ENCODE measurements at regions not wholly inside any gene's neighbourhood (a gene's known extent, or its start where the extent isn't known, plus 50 kb on each side); places are given as distances from the start of the nearest gene placed in this dataset.
"Not testable (repeated sequence)": the region's sequence is repeated elsewhere in the genome, so short reads cannot be mapped to it uniquely, and the experiment has no call there.

DNA sequence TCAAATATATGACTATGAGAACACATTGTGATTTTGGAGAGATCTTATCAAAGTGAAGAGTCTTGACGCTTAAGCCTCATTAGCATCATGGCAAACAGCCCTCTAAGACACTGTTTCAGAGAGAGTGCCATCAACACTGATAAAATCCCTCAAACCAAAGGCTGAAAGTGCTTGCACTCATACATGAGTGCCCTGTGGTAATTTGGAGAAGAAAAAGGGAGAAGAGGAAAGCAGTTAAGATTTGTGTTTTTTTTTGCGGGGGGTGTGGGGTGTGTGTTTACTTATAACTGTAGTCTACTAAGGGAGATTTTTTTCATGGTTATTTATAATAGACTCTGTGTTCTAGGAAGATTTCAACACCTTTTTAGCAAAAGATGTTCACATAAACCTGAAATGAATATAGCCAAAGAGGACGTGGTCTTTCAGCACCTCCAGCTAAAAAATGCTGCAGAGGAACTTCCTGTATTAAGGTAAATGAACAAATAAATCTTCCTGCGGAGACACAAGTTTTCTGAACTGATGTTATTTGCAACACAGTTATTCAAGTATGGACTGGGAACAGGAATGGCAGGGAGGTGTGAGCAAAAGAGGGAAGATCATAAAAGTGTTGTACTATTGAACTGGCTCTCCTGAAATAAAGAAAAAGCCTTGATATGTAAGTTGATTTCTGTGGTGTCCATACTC lies 81.9 kb upstream of the TGFBR2 start:
- Mint-ChIP-seq H3K9me3 (peaks cover 2% of the 10 kb centered on the region), H3K4me3 (no peak overlapping the region), H3K4me1 (peaks cover 16% of the 10 kb centered on the region), H3K27ac (no peak overlapping the region), H3K36me3 (ENCODE audit: low read depth) (no peaks in the 10 kb centered on the region), H3K27me3 (peaks cover 2% of the 10 kb centered on the region)
- ChIA-PET CTCF (no interaction called here), POLR2A (no interaction called here)
- DNase-seq, result no peak

GRCh38 chr3:30526031-30526430 lies 80.4 kb upstream of the TGFBR2 start:
- CTCF ChIA-PET, result no interaction called here
- Mint-ChIP-seq H3K27me3 (peaks cover 2% of the 10 kb centered on the region), H3K9me3 (peaks cover 2% of the 10 kb centered on the region), H3K4me3 (no peak overlapping the region), H3K36me3 (ENCODE audit: low read depth) (no peaks in the 10 kb centered on the region), H3K4me1 (peaks cover 16% of the 10 kb centered on the region), H3K27ac (no peak overlapping the region)
- POLR2A ChIA-PET, result no interaction called here
- DNase-seq, result no peak

DNA sequence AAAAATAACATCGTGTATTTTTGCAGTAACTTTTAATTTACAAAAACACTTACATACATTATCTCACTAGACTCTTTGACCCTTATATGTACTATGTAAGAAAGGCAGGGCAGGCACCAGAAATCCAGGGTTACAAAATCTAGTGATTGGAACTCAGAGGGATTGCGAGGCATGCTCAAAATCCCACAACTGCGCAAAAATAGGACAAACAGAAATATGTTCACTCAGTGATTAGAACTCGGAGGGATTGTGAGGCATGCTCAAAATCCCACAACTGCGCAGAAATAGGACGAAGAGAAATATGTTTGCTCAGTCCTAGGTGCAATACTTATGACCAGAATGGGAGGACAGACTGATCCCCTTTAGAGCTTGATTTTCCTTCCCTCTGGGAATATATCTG lies 79.2 kb upstream of the TGFBR2 start:
- no peak for DNase-seq
- H3K36me3 Mint-ChIP-seq (ENCODE audit: low read depth), result no peaks in the 10 kb centered on the region
- peaks cover 2% of the 10 kb centered on the region for H3K9me3 Mint-ChIP-seq
- POLR2A ChIA-PET, result no interaction called here
- CTCF ChIA-PET, result no interaction called here
- peaks cover 16% of the 10 kb centered on the region for H3K4me1 Mint-ChIP-seq
- peaks cover 2% of the 10 kb centered on the region for H3K27me3 Mint-ChIP-seq
- H3K4me3 Mint-ChIP-seq, result no peak overlapping the region
- H3K27ac Mint-ChIP-seq, result no peak overlapping the region

GRCh38 chr3:30527720-30528119 lies 78.7 kb upstream of the TGFBR2 start:
- POLR2A ChIA-PET, result no interaction called here
- no peak overlapping the region for H3K4me3 Mint-ChIP-seq
- H3K27ac Mint-ChIP-seq, result no peak overlapping the region
- H3K4me1 Mint-ChIP-seq, result peaks cover 16% of the 10 kb centered on the region
- no peaks in the 10 kb centered on the region for H3K36me3 Mint-ChIP-seq (ENCODE audit: low read depth)
- DNase-seq, result no peak
- H3K9me3 Mint-ChIP-seq, result peaks cover 2% of the 10 kb centered on the region
- CTCF ChIA-PET, result no interaction called here
- H3K27me3 Mint-ChIP-seq, result peaks cover 2% of the 10 kb centered on the region

DNA sequence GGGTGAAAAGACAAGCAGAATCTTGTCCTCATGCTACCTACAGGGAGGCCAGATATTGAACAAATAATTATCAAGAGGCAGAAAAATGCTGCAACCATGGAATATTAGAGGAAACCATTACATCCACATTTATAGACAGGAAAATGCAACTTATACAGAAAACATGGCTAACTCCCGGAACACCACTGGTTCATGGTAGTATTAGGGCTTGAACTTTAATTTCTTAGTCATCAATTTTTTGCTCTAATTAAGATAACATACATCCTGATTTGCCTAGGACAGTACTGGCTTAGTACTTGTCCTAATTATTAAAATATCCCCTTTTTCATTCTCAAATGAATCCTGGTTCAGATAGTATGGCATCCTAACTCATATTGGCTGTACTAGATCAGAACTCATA lies 76.3 kb upstream of the TGFBR2 start:
- H3K27me3 Mint-ChIP-seq, result peaks cover 2% of the 10 kb centered on the region
- peaks cover 1% of the 10 kb centered on the region for H3K4me1 Mint-ChIP-seq
- DNase-seq, result no peak
- H3K4me3 Mint-ChIP-seq, result no peak overlapping the region
- H3K9me3 Mint-ChIP-seq, result peaks cover 2% of the 10 kb centered on the region
- no peak overlapping the region for H3K27ac Mint-ChIP-seq
- POLR2A ChIA-PET, result no interaction called here
- CTCF ChIA-PET, result no interaction called here
- no peaks in the 10 kb centered on the region for H3K36me3 Mint-ChIP-seq (ENCODE audit: low read depth)

- no peaks in the 10 kb centered on the region for H3K36me3 Mint-ChIP-seq (ENCODE audit: low read depth)
- H3K9me3 Mint-ChIP-seq, result peaks cover 2% of the 10 kb centered on the region
- H3K27ac Mint-ChIP-seq, result no peak overlapping the region
- peaks cover 2% of the 10 kb centered on the region for H3K27me3 Mint-ChIP-seq
- DNase-seq, result no peak
- peaks cover under 1% of the 10 kb centered on the region for H3K4me1 Mint-ChIP-seq
- no peak overlapping the region for H3K4me3 Mint-ChIP-seq
- ChIA-PET CTCF (interaction anchor here (0.6 kb wide), 1 partner anchor 120 kb away, joined by 6 read pairs; no protein-coding TSS in a partner anchor), POLR2A (no interaction called here)
Measured at GRCh38 chr3:30531017-30531570, 75.3 kb upstream of the TGFBR2 start.

DNA sequence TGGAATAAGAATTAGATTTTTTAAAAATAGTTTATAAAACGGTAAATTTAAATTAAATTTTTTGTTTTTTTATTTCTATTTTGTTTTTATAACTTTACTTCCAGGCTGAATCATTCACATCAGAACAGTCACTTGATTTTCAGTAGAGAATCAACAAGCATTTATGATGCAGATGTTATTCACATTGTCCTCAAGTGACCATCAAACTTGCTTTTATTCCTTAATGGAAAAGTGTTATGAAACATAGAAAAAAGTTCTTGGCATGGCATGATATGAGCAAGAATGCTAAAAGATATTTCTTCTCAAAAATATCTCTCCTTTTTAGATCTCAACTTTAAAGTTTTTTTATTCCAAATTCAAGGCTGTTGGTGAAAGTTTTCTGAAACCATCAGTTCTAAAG lies 70.9 kb upstream of the TGFBR2 start:
- no peaks in the 10 kb centered on the region for H3K27me3 Mint-ChIP-seq
- no peak overlapping the region for H3K4me3 Mint-ChIP-seq
- no peaks in the 10 kb centered on the region for H3K9me3 Mint-ChIP-seq
- H3K4me1 Mint-ChIP-seq, result no peaks in the 10 kb centered on the region
- CTCF ChIA-PET, result no interaction called here
- no peaks in the 10 kb centered on the region for H3K36me3 Mint-ChIP-seq (ENCODE audit: low read depth)
- no peak overlapping the region for H3K27ac Mint-ChIP-seq
- POLR2A ChIA-PET, result no interaction called here
- DNase-seq, result no peak

- ChIA-PET CTCF (no interaction called here), POLR2A (no interaction called here)
- H3K27me3 Mint-ChIP-seq, result no peaks in the 10 kb centered on the region
- H3K36me3 Mint-ChIP-seq (ENCODE audit: low read depth), result no peaks in the 10 kb centered on the region
- no peaks in the 10 kb centered on the region for H3K9me3 Mint-ChIP-seq
- H3K4me3 Mint-ChIP-seq, result no peak overlapping the region
- no peak overlapping the region for H3K27ac Mint-ChIP-seq
- DNase-seq, result no peak
- H3K4me1 Mint-ChIP-seq, result no peaks in the 10 kb centered on the region
Measured at GRCh38 chr3:30538791-30539190, 67.6 kb upstream of the TGFBR2 start.

DNA sequence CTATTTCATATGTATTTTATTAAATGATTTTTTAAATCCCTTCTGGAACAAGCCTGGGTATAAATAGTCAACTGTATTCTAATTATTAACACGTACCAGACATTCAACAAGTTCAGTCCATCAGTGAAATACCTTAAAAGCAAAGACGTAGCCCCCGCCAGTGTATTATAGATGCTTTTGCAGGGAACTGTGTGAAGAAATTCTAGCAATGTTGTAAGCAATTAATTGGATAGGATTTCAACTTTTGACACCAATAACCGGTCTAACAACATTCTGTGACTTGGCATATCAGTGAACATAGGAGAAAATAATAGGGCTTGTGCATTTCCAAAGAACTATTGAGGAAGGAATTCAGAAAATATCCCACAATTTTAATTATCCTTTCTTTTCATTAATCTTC lies 67.2 kb upstream of the TGFBR2 start:
- Mint-ChIP-seq H3K9me3 (no peaks in the 10 kb centered on the region), H3K4me1 (no peaks in the 10 kb centered on the region), H3K4me3 (no peak overlapping the region), H3K27me3 (no peaks in the 10 kb centered on the region), H3K27ac (no peak overlapping the region), H3K36me3 (ENCODE audit: low read depth) (no peaks in the 10 kb centered on the region)
- ChIA-PET CTCF (no interaction called here), POLR2A (no interaction called here)
- DNase-seq, result no peak

- no peak overlapping the region for H3K4me3 Mint-ChIP-seq
- no peaks in the 10 kb centered on the region for H3K27me3 Mint-ChIP-seq
- DNase-seq, result no peak
- no peaks in the 10 kb centered on the region for H3K9me3 Mint-ChIP-seq
- CTCF ChIA-PET, result no interaction called here
- POLR2A ChIA-PET, result no interaction called here
- no peaks in the 10 kb centered on the region for H3K4me1 Mint-ChIP-seq
- H3K27ac Mint-ChIP-seq, result no peak overlapping the region
- no peaks in the 10 kb centered on the region for H3K36me3 Mint-ChIP-seq (ENCODE audit: low read depth)
Measured at GRCh38 chr3:30539772-30540171, 66.6 kb upstream of the TGFBR2 start.

DNA sequence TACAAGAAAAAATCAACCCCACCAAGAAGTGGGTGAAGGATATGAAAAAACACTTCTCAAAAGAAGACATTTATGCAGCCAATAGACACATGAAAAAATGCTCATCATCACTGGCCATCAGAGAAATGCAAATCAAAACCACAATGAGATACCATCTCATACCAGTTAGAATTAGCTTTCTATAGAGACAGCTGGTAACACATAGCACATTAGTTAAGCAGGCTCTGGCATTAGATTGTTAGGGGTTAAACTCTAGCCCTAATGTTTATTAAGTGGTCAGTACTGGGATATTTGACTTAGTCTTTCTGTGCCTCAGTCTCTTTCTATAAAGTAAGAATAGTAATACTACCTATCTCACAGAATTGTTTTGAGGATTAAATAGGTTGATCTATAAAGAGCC lies 65.2 kb upstream of the TGFBR2 start:
- CTCF ChIA-PET; DNase-seq; H3K9me3 Mint-ChIP-seq; H3K4me3 Mint-ChIP-seq; H3K27me3 Mint-ChIP-seq; H3K36me3 Mint-ChIP-seq (ENCODE audit: low read depth); H3K27ac Mint-ChIP-seq; POLR2A ChIA-PET; H3K4me1 Mint-ChIP-seq: not testable (repeated sequence)

DNA sequence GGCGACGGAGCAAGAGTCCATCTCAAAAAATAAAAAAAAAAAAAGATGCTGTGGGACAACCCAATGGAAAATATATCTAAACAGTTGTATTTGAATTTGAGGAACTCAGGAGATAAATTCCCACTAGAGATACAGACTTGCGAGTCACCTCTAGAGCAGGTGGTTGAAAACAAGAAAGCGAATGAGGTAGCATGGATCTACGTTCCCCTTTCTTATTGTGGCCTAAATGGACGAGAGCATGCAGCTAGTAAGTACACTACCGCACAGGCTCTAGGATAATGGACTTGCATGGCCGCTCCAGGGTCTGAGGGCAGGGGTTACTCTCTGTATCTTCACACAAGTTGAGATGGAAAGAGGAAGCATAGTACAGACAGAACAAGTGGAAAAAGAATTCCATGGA lies 63.5 kb upstream of the TGFBR2 start:
- H3K27ac Mint-ChIP-seq, result no peak overlapping the region
- H3K36me3 Mint-ChIP-seq (ENCODE audit: low read depth), result no peaks in the 10 kb centered on the region
- no peak overlapping the region for H3K4me3 Mint-ChIP-seq
- DNase-seq, result no peak
- H3K27me3 Mint-ChIP-seq, result no peaks in the 10 kb centered on the region
- H3K9me3 Mint-ChIP-seq, result no peaks in the 10 kb centered on the region
- ChIA-PET CTCF (no interaction called here), POLR2A (no interaction called here)
- no peaks in the 10 kb centered on the region for H3K4me1 Mint-ChIP-seq

GRCh38 chr3:30544812-30545211 lies 61.6 kb upstream of the TGFBR2 start:
- Mint-ChIP-seq H3K27me3 (no peaks in the 10 kb centered on the region), H3K27ac (no peak overlapping the region), H3K36me3 (ENCODE audit: low read depth) (no peaks in the 10 kb centered on the region), H3K4me1 (no peaks in the 10 kb centered on the region), H3K9me3 (peaks cover 2% of the 10 kb centered on the region), H3K4me3 (no peak overlapping the region)
- ChIA-PET CTCF (no interaction called here), POLR2A (no interaction called here)
- DNase-seq, result no peak

DNA sequence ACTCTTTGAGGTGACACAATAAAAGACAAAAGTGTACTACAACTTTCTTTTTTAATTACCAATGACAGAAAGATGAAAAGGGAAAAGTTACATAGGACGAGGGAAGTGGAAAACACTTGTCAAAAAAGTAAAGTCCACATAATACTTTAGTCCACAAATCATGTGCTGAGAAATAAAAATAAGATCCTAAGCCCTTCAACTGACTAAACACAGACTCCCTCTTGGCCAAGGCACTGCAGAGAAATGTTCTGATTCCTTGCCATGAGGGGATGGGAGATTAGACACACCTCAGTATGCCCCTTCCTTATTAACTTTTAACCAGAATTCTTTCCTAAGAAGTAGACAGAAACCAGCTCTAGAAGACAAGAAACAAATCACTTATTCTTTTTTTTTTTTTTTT lies 59.5 kb upstream of the TGFBR2 start:
- Mint-ChIP-seq H3K4me1 (no peaks in the 10 kb centered on the region), H3K9me3 (peaks cover 2% of the 10 kb centered on the region), H3K27ac (no peak overlapping the region), H3K4me3 (no peak overlapping the region), H3K27me3 (no peaks in the 10 kb centered on the region), H3K36me3 (ENCODE audit: low read depth) (no peaks in the 10 kb centered on the region)
- no peak for DNase-seq
- ChIA-PET CTCF (no interaction called here), POLR2A (no interaction called here)
